Panc1 (cell line): ENCODE measurements at regions not wholly inside any gene's neighbourhood (a gene's known extent, or its start where the extent isn't known, plus 50 kb on each side); places are given as distances from the start of the nearest gene placed in this dataset.

Experiments
- ATAC-seq: fragments of 200-7000 bp; cut with Tn5 transposase; 2 replicates; pipeline ENCODE4 v1.9.1; 2020; ENCODE audit warnings: mild to moderate bottlenecking, moderate library complexity
- BruUV-seq: library from RNA; stranded (reverse); fragments of 400-500 nt; replicated peaks from 2 replicates; lab custom pipeline; 2021; lab: Mats Ljungman, UMichigan
- CTCF ChIA-PET: fragments of 300-600 bp; sonication (Branson Sonifier 250); formaldehyde crosslinking; loops from one replicate; lab custom pipeline; 2022; ENCODE audit warnings: antibody characterized with exemption; lab: Charles Lee
- POLR2A ChIA-PET: fragments of 300-600 bp; sonication (Branson Sonifier 250); formaldehyde crosslinking; loops from one replicate; lab custom pipeline; 2022; ENCODE audit warnings: antibody characterized with exemption; lab: Charles Lee
- DNase-seq: peaks from one replicate; pipeline ENCODE4 v3.0.0-alpha.2; 2010; ENCODE audit warnings: low read depth, low spot score
- H3K27ac ChIP-seq: 2 replicates; pipeline ENCODE4 v1.5.1; 2011; ENCODE audit warnings: mild to moderate bottlenecking, low read length, inconsistent platforms
- H3K27me3 ChIP-seq: fragments of 200-500 bp; sonication (Bioruptor generic); 2 replicates; pipeline ENCODE4 v1.6.0; 2014; ENCODE audit warnings: low read length, inconsistent platforms; ENCODE audit not compliant: control insufficient read depth, insufficient read depth
- H3K36me3 ChIP-seq: fragments of 200-500 bp; sonication (Bioruptor generic); 2 replicates; pipeline ENCODE4 v1.5.1; 2014; ENCODE audit warnings: inconsistent platforms, mild to moderate bottlenecking, low read length, moderate library complexity; ENCODE audit not compliant: control insufficient read depth, insufficient read depth
- H3K4me1 ChIP-seq: 2 replicates; pipeline ENCODE4 v1.5.1; 2011; ENCODE audit warnings: inconsistent platforms, mild to moderate bottlenecking, low read length, moderate library complexity; ENCODE audit not compliant: control insufficient read depth, insufficient read depth
- H3K4me3 ChIP-seq, 2 experiments: 2 replicates each; pipeline ENCODE4 v1.5.1; 2011 to 2012; ENCODE audit warnings: low read depth in 2 of 2, low read length in 2 of 2, mild to moderate bottlenecking in 2 of 2, inconsistent platforms in 1 of 2, moderate library complexity in 1 of 2
- H3K9me3 ChIP-seq: fragments of 200-500 bp; sonication (Bioruptor generic); 2 replicates; pipeline ENCODE4 v1.5.1; 2014; ENCODE audit warnings: low read depth, mild to moderate bottlenecking, inconsistent platforms, low read length, moderate library complexity; ENCODE audit not compliant: control insufficient read depth, insufficient read depth
- POLR2AphosphoS5 ChIP-seq: IDR thresholded peaks from 2 replicates; pipeline ENCODE4 v1.6.1; 2012; ENCODE audit warnings: mild to moderate bottlenecking, low read depth, low read length, moderate library complexity
- REST ChIP-seq, 2 experiments: IDR thresholded peaks; 2 replicates each; pipeline ENCODE4 v1.6.1; 2011 to 2012; ENCODE audit warnings: low read depth in 2 of 2, control low read depth in 1 of 2, low read length in 1 of 2, mild to moderate bottlenecking in 1 of 2, moderate library complexity in 1 of 2; ENCODE audit not compliant: insufficient read depth in 1 of 2
- SIN3A ChIP-seq: IDR thresholded peaks from 2 replicates; pipeline ENCODE4 v1.6.1; 2012; ENCODE audit warnings: low read depth, mild to moderate bottlenecking, low read length, moderate library complexity, borderline replicate concordance; ENCODE audit not compliant: insufficient read depth
- TCF7L2 ChIP-seq: IDR thresholded peaks from 2 replicates; pipeline ENCODE4 v1.6.1; 2011; ENCODE audit warnings: mild to moderate bottlenecking, low read depth, low read length, inconsistent platforms
- in situ Hi-C: cut with HindIII; loops from 2 replicates; pipeline ENCODE4 v1.10.0; 2016; ENCODE audit warnings: low sequenced_read_pairs, low pct_unique_long_range_greater_than_20kb
- intact Hi-C: fragments of 100-400 bp; cut with micrococcal nuclease; formaldehyde crosslinking; loops from one replicate; pipeline ENCODE4 v1.10.0; 2022; ENCODE audit not compliant: unreplicated experiment
- TF ChIP-seq, protein P1 (sequence below): fragments of 450-650 bp; IDR thresholded peaks from 2 replicates; pipeline ENCODE4 v1.5.1; 2017; ENCODE audit warnings: mild to moderate bottlenecking

- no TSS peak for BruUV-seq
- H3K4me3 ChIP-seq, result no peak overlapping the region
- H3K27me3 ChIP-seq, result no peaks in the 10 kb centered on the region
- no peaks in the 10 kb centered on the region for H3K4me1 ChIP-seq
- in situ Hi-C loops, result no loop called here
- H3K9me3 ChIP-seq, result no peaks in the 10 kb centered on the region
- H3K36me3 ChIP-seq, result no peaks in the 10 kb centered on the region
- H3K27ac ChIP-seq, result no peak overlapping the region
- DNase-seq (no peak), ATAC-seq (no peak)
- intact Hi-C loops, result no loop called here
- TF ChIP-seq SIN3A (no peak), REST (IDR thresholded peaks at IDR 0.05; ENCODE audit: insufficient read depth in 1 of 2, low read depth in 2 of 2, low read length in 1 of 2) (no peak), TCF7L2 (no peak), POLR2AphosphoS5 (no peak)
- TF ChIP-seq, protein P1, sequence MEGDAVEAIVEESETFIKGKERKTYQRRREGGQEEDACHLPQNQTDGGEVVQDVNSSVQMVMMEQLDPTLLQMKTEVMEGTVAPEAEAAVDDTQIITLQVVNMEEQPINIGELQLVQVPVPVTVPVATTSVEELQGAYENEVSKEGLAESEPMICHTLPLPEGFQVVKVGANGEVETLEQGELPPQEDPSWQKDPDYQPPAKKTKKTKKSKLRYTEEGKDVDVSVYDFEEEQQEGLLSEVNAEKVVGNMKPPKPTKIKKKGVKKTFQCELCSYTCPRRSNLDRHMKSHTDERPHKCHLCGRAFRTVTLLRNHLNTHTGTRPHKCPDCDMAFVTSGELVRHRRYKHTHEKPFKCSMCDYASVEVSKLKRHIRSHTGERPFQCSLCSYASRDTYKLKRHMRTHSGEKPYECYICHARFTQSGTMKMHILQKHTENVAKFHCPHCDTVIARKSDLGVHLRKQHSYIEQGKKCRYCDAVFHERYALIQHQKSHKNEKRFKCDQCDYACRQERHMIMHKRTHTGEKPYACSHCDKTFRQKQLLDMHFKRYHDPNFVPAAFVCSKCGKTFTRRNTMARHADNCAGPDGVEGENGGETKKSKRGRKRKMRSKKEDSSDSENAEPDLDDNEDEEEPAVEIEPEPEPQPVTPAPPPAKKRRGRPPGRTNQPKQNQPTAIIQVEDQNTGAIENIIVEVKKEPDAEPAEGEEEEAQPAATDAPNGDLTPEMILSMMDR, result no peak
- ChIA-PET CTCF (no interaction called here), POLR2A (no interaction called here)
Observed at GRCh38 chr13:105070452-105070851, 1465.0 kb downstream of the EFNB2 start.

- TF ChIP-seq REST (IDR thresholded peaks at IDR 0.05; ENCODE audit: insufficient read depth in 1 of 2, low read depth in 2 of 2, low read length in 1 of 2), result no peak
- no peak for TF ChIP-seq SIN3A
- TF ChIP-seq TCF7L2, result no peak
- TF ChIP-seq, protein P1, result no peak
- no peak for TF ChIP-seq POLR2AphosphoS5
- intact Hi-C loops (no loop called here), in situ Hi-C loops (no loop called here)
- no peaks in the 10 kb centered on the region for H3K4me1 ChIP-seq
- POLR2A ChIA-PET, result interaction anchor here (0.7 kb wide), 1 partner anchor 83 kb away, joined by 3 read pairs; no protein-coding TSS in a partner anchor
- no peak for ATAC-seq
- H3K27ac ChIP-seq, result no peak overlapping the region
- BruUV-seq, result no TSS peak
- no peaks in the 10 kb centered on the region for H3K36me3 ChIP-seq
- H3K27me3 ChIP-seq, result no peaks in the 10 kb centered on the region
- no peaks in the 10 kb centered on the region for H3K9me3 ChIP-seq
- CTCF ChIA-PET, result no interaction called here
- H3K4me3 ChIP-seq, result no peak overlapping the region
- DNase-seq, result no peak
Observed at GRCh38 chr13:105069106-105069505, 1466.4 kb downstream of the EFNB2 start.
